CD4-positive, alpha-beta T cell (primary cell): ENCODE measurements at regions not wholly inside any gene's neighbourhood (a gene's known extent, or its start where the extent isn't known, plus 50 kb on each side); places are given as distances from the start of the nearest gene placed in this dataset.

Experiments used
- ATAC-seq: fragments of 200-7000 bp; cut with Tn5 transposase; one replicate; pipeline ENCODE4 v1.10.0; 2022; ENCODE audit warnings: mild to moderate bottlenecking; ENCODE audit not compliant: poor library complexity
- CTCF ChIA-PET: fragments of 350-600 bp; sonication (Branson Sonifier 250); formaldehyde crosslinking; loops from one replicate; lab custom pipeline; 2021; ENCODE audit warnings: antibody characterized with exemption, inconsistent platforms; lab: Charles Lee
- POLR2A ChIA-PET: fragments of 350-600 bp; sonication (Branson Sonifier 250); formaldehyde crosslinking; loops from one replicate; lab custom pipeline; 2021; ENCODE audit warnings: antibody characterized with exemption, inconsistent platforms; lab: Charles Lee
- DNase-seq, 14 experiments: peaks; one replicate each; pipeline ENCODE4 v3.0.0-alpha.2; 2013 to 2020; ENCODE audit warnings: mixed read lengths in 2 of 14
- H3K27ac ChIP-seq, 2 donors: one replicate each; pipeline versions ENCODE4 v1.5.1 to v1.7.0; 2013; ENCODE audit warnings: low read length in 2 of 2, low read depth in 1 of 2, mild to moderate bottlenecking in 1 of 2
- H3K27me3 ChIP-seq, 2 experiments: 1 replicate in 1 of 2; 2 replicates in 1 of 2; pipeline versions ENCODE4 v1.6.1 to v1.7.0; 2013; ENCODE audit warnings: low read length in 2 of 2, control low read depth in 1 of 2, mild to moderate bottlenecking in 1 of 2, moderate library complexity in 1 of 2; ENCODE audit not compliant: insufficient read depth in 2 of 2, control insufficient read depth in 1 of 2
- H3K36me3 ChIP-seq: one replicate; pipeline ENCODE4 v1.6.1; 2013; ENCODE audit warnings: low read length, control low read depth; ENCODE audit not compliant: insufficient read depth
- H3K4me1 ChIP-seq: one replicate; pipeline ENCODE4 v1.6.1; 2013; ENCODE audit warnings: low read length, control low read depth; ENCODE audit not compliant: insufficient read depth
- H3K4me3 ChIP-seq: one replicate; pipeline ENCODE4 v1.5.1; 2013; ENCODE audit warnings: mild to moderate bottlenecking, low read length, moderate library complexity
- H3K9me3 ChIP-seq, 2 experiments: 1 replicate in 1 of 2; 2 replicates in 1 of 2; pipeline versions ENCODE4 v1.6.1 to v1.7.0; 2013; ENCODE audit warnings: low read length in 2 of 2, mild to moderate bottlenecking in 2 of 2, control low read depth in 1 of 2, moderate library complexity in 1 of 2; ENCODE audit not compliant: control insufficient read depth in 1 of 2, insufficient read depth in 1 of 2
- H3K27ac Mint-ChIP-seq: one replicate; pipeline ENCODE4 v1.8.0; 2020; ENCODE audit warnings: mixed read lengths
- H3K27me3 Mint-ChIP-seq: one replicate; pipeline ENCODE4 v1.8.0; 2021; ENCODE audit warnings: mixed read lengths
- H3K36me3 Mint-ChIP-seq: one replicate; pipeline ENCODE4 v1.8.0; 2021; ENCODE audit warnings: low read depth, mixed read lengths
- H3K4me1 Mint-ChIP-seq: one replicate; pipeline ENCODE4 v1.8.0; 2021; ENCODE audit warnings: low read depth, mixed read lengths
- H3K4me3 Mint-ChIP-seq: one replicate; pipeline ENCODE4 v1.8.0; 2020; ENCODE audit warnings: mild to moderate bottlenecking, mixed read lengths
- H3K9me3 Mint-ChIP-seq: one replicate; pipeline ENCODE4 v1.8.0; 2020; ENCODE audit warnings: mixed read lengths
- intact Hi-C, 2 experiments: fragments of 100-400 bp; cut with DNase I in 1 of 2; cut with micrococcal nuclease in 1 of 2; formaldehyde crosslinking; loops; one replicate each; pipeline versions ENCODE4 v1.15.1 to v1.9.0; 2023 to 2025; cut with DNase I, micrococcal nuclease
- TF ChIP-seq, protein P1 (sequence below): fragments of 200-600 bp; IDR thresholded peaks from one replicate; pipeline ENCODE4 v1.8.0; 2022; ENCODE audit warnings: antibody characterized with exemption, mild to moderate bottlenecking

DNA sequence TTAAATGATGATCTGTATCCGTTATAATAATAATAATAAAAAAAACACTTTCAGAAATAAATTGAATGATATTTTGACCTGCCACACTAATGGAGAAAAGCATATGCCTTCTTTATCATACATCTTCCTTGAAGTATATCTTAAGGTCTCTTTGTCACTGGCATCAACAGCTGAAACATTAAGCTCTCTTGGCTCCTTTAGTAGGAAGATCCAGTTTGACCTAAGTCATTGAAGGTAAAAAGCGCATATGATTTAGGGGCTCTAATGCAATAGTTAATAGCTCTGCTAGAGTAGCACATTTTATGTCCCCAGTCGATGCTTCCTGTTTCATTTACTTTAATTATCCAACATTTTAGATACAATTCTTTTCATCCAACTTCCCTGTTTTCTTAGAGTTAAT is 1010.8 kb downstream of the STPG2 start:
- Histone ChIP-seq H3K4me1 (no peaks in the 10 kb centered on the region), H3K4me3 (no peak overlapping the region), H3K36me3 (no peaks in the 10 kb centered on the region), H3K27me3 (no peaks in the 10 kb centered on the region), H3K9me3 (no peaks in the 10 kb centered on the region), H3K27ac (no peak overlapping the region)
- H3K4me3 Mint-ChIP-seq = no peak overlapping the region
- no peaks in the 10 kb centered on the region for H3K27me3 Mint-ChIP-seq
- intact Hi-C loops = no loop called here
- POLR2A ChIA-PET = no interaction called here
- CTCF ChIA-PET = no interaction called here
- DNase-seq (no peak), ATAC-seq (no peak)
- TF ChIP-seq, protein P1, sequence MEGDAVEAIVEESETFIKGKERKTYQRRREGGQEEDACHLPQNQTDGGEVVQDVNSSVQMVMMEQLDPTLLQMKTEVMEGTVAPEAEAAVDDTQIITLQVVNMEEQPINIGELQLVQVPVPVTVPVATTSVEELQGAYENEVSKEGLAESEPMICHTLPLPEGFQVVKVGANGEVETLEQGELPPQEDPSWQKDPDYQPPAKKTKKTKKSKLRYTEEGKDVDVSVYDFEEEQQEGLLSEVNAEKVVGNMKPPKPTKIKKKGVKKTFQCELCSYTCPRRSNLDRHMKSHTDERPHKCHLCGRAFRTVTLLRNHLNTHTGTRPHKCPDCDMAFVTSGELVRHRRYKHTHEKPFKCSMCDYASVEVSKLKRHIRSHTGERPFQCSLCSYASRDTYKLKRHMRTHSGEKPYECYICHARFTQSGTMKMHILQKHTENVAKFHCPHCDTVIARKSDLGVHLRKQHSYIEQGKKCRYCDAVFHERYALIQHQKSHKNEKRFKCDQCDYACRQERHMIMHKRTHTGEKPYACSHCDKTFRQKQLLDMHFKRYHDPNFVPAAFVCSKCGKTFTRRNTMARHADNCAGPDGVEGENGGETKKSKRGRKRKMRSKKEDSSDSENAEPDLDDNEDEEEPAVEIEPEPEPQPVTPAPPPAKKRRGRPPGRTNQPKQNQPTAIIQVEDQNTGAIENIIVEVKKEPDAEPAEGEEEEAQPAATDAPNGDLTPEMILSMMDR = no peak
- no peaks in the 10 kb centered on the region for H3K4me1 Mint-ChIP-seq
- no peak overlapping the region for H3K27ac Mint-ChIP-seq
- H3K9me3 Mint-ChIP-seq = peaks cover 4% of the 10 kb centered on the region
- no peaks in the 10 kb centered on the region for H3K36me3 Mint-ChIP-seq

DNA sequence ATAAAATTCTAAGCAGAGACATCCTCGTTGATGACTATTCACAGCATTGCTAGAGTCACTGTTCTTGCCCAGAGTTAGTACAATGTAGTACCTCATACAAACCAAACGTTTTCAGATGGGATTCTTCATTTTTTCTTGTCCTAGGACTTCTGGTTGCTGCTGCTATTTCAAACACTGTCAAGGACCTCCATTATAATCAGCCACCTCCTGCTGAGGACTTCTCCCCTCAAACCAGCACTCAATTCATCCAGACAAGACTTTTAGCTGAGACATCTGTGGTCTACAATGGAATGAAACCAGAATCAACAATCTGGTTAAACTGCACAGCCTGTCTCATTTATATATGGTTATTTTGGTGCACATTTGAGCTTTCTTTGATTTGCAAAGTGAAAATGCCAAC is 1008.8 kb downstream of the STPG2 start:
- no peak overlapping the region for H3K4me3 Mint-ChIP-seq

DNA sequence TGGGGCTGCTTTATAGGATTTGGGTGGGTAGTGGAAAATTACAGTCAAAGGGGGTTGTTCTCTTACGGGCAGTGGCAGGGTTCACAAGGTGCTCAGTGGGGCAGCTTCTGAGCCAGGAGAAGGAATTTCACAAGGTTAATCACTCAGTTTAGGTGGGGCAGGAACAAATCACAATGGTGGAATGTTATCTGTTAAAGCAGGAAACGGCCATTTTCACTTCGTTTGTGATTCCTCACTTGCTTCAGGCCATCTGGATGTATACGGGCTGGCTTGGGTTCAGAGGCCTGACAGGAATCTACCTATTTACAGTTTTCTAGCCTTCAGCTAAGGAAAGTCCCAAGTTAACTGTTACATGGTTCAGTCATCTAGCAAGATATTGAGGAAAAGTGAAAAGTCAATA is 1003.5 kb downstream of the STPG2 start:
- CTCF ChIA-PET = no interaction called here
- Mint-ChIP-seq H3K4me3 (no peak overlapping the region), H3K36me3 (no peaks in the 10 kb centered on the region), H3K27me3 (no peaks in the 10 kb centered on the region), H3K9me3 (peaks cover 6% of the 10 kb centered on the region), H3K4me1 (no peaks in the 10 kb centered on the region), H3K27ac (no peak overlapping the region)
- H3K27ac ChIP-seq = no peak overlapping the region
- DNase-seq = no peak
- intact Hi-C loops = no loop called here
- H3K4me3 ChIP-seq = no peak overlapping the region
- no peaks in the 10 kb centered on the region for H3K36me3 ChIP-seq
- H3K9me3 ChIP-seq = peaks cover 0 to 6% of the 10 kb centered on the region in 2 experiments
- TF ChIP-seq, protein P1 = no peak
- H3K27me3 ChIP-seq = no peaks in the 10 kb centered on the region
- H3K4me1 ChIP-seq = no peaks in the 10 kb centered on the region
- no peak for ATAC-seq
- POLR2A ChIA-PET = no interaction called here

More for the DNA sequence above, 1008.8 kb downstream of the STPG2 start:
- Mint-ChIP-seq H3K36me3 (no peaks in the 10 kb centered on the region), H3K27ac (no peak overlapping the region), H3K27me3 (no peaks in the 10 kb centered on the region), H3K9me3 (peaks cover 2% of the 10 kb centered on the region), H3K4me1 (no peaks in the 10 kb centered on the region)
- Histone ChIP-seq H3K27me3 (no peaks in the 10 kb centered on the region), H3K4me3 (no peak overlapping the region), H3K36me3 (no peaks in the 10 kb centered on the region), H3K9me3 (peaks cover 0 to 6% of the 10 kb centered on the region in 2 experiments), H3K27ac (no peak overlapping the region), H3K4me1 (no peaks in the 10 kb centered on the region)
- DNase-seq = no peak
- ChIA-PET CTCF (no interaction called here), POLR2A (no interaction called here)
- no peak for ATAC-seq
- intact Hi-C loops = no loop called here
- TF ChIP-seq, protein P1 = no peak
